Mesodermal cell (in vitro differentiated cells): ENCODE measurements at regions not wholly inside any gene's neighbourhood (a gene's known extent, or its start where the extent isn't known, plus 50 kb on each side); places are given as distances from the start of the nearest gene placed in this dataset.

Experiments
- H3K27ac ChIP-seq: 2 replicates; pipeline ENCODE4 v1.7.0; 2013; ENCODE audit warnings: mild to moderate bottlenecking, low read depth, low read length, moderate library complexity; ENCODE audit not compliant: severe bottlenecking
- H3K36me3 ChIP-seq: 2 replicates; pipeline ENCODE4 v1.7.1; 2013; ENCODE audit warnings: mild to moderate bottlenecking, low read length, moderate library complexity; ENCODE audit not compliant: control insufficient read depth, insufficient read depth
- H3K4me1 ChIP-seq: one replicate; pipeline ENCODE4 v1.7.1; 2013; ENCODE audit warnings: mild to moderate bottlenecking, low read length; ENCODE audit not compliant: insufficient read depth, control insufficient read depth, poor library complexity, severe bottlenecking
- H3K4me3 ChIP-seq: 2 replicates; pipeline ENCODE4 v1.7.0; 2013; ENCODE audit warnings: low read length, control low read depth, mild to moderate bottlenecking; ENCODE audit not compliant: insufficient read depth, poor library complexity, severe bottlenecking; ENCODE audit errors: extremely low read depth
- H3K9me3 ChIP-seq: 2 replicates; pipeline ENCODE4 v1.7.1; 2013; ENCODE audit warnings: mild to moderate bottlenecking, low read length, moderate library complexity; ENCODE audit not compliant: control insufficient read depth
- WGBS, 2 experiments: methylation state at CpG; one replicate each; pipeline ENCODE4 v1.1.5; 2013; ENCODE audit warnings: missing lambda C conversion rate in 2 of 2; ENCODE audit not compliant: insufficient coverage in 2 of 2; 5-methylcytosine and 5-hydroxymethylcytosine counted together

DNA sequence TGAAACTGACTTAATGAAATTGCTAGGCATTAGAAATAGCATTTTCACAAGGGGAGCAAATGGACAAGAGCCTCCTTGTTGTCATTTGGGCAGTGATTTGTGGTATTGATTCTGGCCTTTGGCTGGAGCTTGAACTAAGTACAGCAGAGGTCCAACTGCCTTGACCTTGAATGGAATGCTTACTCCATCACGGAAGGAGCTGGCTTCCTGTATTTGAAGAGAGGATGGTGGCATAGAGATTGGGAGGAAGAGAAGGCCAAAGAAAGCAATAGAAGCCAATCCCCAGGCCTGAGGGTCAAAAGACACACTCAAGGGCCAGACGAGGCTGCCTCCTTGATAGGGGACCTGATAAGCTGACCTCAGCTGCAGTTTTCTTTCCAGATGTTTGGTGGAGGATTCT, 126.6 kb upstream of the MPPED2 start:
- 73 to 90% methylated on average over 1 to 2 of the region's 2 CpGs for WGBS, 2 experiments
- Histone ChIP-seq H3K4me3 (no peak overlapping the region), H3K27ac (no peak overlapping the region), H3K36me3 (no peaks in the 10 kb centered on the region), H3K9me3 (no peaks in the 10 kb centered on the region), H3K4me1 (no peaks in the 10 kb centered on the region)

DNA sequence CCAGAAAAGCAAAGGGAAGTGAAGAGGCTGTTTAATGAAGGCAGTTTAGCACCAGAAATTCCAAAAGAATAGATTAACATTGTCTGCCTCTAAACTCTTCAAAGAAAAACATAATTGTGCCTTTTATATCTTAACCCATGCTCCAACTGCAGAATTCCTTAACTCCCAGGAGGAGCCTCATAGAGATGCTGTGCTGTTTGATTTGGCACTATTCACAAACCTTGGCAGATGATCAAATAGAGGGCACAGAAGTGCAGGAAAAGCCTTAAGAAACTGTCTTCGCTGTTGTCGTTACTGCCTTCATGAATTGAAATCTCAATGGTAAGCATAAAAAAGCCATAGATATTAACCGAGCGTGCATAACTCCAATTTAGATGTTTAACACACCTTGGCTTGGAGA, 124.1 kb upstream of the MPPED2 start:
- WGBS, 2 experiments: 89 to 95% methylated on average over 4 of the region's 4 CpGs
- Histone ChIP-seq H3K4me1 (no peaks in the 10 kb centered on the region), H3K36me3 (no peaks in the 10 kb centered on the region), H3K4me3 (no peak overlapping the region), H3K9me3 (no peaks in the 10 kb centered on the region), H3K27ac (no peak overlapping the region)

DNA sequence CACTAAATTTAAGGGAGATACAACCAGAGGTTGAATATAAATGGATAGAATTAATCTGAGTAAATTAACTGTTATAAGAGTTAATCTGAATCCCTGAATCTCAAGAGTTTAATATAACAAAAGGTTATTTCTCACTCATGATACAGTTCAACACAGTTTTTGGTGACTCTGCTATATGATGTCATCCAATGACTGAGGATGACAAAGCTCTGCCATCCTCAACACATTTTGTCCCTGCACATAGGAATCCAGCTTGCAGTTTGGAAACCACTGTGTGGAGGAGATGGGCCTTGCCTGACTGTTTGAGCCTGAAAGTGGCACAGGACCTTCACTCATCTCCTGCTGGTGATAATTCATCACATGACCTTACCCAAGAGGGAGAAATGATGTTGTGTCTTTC, 121.0 kb upstream of the MPPED2 start:
- Histone ChIP-seq H3K36me3 (no peaks in the 10 kb centered on the region), H3K4me1 (no peaks in the 10 kb centered on the region), H3K9me3 (no peaks in the 10 kb centered on the region), H3K27ac (no peak overlapping the region), H3K4me3 (no peak overlapping the region)

DNA sequence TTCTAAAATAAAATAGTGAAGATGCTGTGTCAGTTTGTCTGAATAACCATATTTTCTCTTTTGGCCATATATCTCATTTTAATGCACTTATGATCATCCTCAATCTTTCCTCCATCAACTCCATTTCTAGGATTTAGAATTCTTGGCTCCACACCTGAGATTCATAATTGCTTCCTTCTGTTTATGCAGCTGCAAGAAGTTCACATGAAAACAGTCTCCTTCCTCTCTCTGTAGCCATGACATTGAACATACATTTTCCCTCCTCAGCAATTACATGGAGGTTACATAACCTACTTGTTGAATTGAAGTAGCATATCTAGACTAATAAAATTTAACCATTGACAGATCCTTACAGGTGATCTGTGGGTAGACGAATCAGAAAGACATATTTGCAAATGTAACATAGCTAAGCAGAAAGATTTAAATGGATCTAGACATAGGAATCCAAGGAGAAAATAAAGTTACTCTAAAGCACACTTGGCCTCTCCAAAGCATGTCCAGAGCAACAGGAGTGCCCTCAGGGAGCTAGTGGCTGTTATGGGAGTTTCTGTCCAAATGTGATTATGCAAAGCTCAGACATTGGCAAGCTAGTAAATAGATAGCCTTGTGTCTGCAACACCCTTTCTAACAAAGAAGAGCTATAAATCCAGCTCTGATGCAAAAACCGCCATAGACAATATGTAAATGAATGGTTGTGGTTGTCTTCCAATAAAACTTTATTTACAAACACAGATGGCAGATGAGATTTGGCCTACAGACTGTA, 119.9 kb upstream of the MPPED2 start:
- WGBS, 2 experiments: no CpG with 5 or more reads among the region's 2 CpGs
- Histone ChIP-seq H3K36me3 (no peaks in the 10 kb centered on the region), H3K9me3 (no peaks in the 10 kb centered on the region), H3K4me3 (no peak overlapping the region), H3K4me1 (no peaks in the 10 kb centered on the region), H3K27ac (no peak overlapping the region)

DNA sequence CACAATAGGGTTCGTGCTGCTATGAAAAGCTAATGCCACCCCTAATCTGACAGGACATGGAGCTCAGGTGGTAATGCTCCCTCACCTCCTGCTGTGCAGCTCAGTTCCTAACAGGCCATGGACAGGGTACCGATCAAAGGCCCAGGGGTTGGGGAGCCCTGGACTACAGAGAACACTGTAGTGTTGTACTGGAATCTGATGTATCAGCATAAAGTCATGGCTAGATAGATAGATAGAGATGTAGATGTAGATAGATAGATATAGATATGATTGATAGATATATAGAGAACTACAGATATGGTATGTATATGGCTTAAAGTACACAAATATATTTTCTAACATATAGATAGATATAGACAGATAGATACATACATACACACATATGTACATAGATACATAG, 112.3 kb upstream of the MPPED2 start:
- no peaks in the 10 kb centered on the region for H3K36me3 ChIP-seq
- H3K4me1 ChIP-seq: no peaks in the 10 kb centered on the region
- H3K27ac ChIP-seq: no peak overlapping the region
- H3K9me3 ChIP-seq: no peaks in the 10 kb centered on the region
- WGBS, 2 experiments: 94 to 95% methylated on average over 2 of the region's 2 CpGs
- no peak overlapping the region for H3K4me3 ChIP-seq

DNA sequence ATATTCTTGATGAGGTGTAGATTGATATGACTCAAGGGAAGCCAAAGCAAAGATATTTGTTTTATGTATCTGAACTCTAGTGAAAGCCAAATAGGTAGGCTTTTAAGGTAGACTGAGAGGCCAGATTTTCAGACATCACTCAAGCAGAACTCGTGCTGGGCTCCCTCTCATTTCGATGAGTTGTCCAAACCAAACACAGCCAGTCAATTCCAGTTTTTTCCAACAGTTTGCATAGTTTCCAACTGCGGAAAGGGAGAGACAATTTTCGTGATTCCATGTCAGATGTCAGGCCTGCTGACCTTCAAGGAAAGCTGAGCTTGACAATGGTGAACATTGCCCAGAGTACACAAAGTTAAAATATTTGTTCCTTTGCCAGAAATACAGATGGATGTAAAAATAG, 110.9 kb upstream of the MPPED2 start:
- H3K27ac ChIP-seq: no peak overlapping the region
- H3K4me1 ChIP-seq: no peaks in the 10 kb centered on the region
- no peak overlapping the region for H3K4me3 ChIP-seq
- no peaks in the 10 kb centered on the region for H3K9me3 ChIP-seq
- H3K36me3 ChIP-seq: no peaks in the 10 kb centered on the region
- WGBS, 2 experiments: 63 to 64% methylated on average over 4 of the region's 4 CpGs

DNA sequence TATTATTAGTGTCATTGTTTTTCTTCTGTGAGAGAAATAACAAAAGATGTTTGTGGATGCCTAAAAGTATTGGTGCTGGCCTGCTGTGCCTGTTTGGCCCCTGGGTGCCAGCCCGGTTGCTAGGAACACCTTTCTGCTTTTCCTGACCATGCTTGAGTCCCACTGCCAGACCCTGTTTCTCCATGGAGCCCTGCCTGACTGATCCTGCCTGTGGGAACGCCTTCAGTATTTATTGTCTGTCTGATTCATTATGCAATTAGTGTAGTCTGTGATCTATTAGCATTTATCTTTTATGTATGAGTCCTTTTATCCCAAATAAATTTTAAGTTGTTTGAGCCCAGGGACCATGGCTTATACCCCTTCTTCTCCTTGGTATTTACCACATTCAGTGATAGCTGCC, 98.6 kb upstream of the MPPED2 start:
- Histone ChIP-seq H3K27ac (no peak overlapping the region), H3K9me3 (no peaks in the 10 kb centered on the region), H3K4me1 (no peaks in the 10 kb centered on the region), H3K36me3 (no peaks in the 10 kb centered on the region), H3K4me3 (no peak overlapping the region)
- 71 to 88% methylated on average over 1 of the region's 2 CpGs for WGBS, 2 experiments

DNA sequence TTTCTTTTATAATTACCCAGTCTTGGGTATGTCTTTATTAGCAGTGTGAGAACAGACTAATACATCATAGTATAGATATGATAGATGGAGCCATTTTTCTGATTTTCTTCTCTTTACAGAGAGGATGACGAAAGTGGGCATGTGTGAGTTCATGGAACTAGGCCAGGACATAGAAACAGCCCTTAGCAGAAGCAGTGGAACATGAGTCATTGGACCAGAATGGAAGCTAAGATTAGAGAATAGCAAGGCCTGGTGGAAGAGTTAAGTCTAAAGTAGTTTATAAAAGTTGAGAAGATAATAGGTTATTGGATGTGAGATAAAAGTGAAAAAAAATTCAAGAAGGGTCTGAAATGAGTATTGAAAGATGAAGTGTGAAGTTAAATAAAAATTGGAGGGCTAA, 97.0 kb upstream of the MPPED2 start:
- Histone ChIP-seq H3K36me3 (no peaks in the 10 kb centered on the region), H3K4me3 (no peak overlapping the region), H3K27ac (no peak overlapping the region), H3K4me1 (no peaks in the 10 kb centered on the region), H3K9me3 (no peaks in the 10 kb centered on the region)
- WGBS, 2 experiments: no CpG with 5 or more reads among the region's 1 CpG

DNA sequence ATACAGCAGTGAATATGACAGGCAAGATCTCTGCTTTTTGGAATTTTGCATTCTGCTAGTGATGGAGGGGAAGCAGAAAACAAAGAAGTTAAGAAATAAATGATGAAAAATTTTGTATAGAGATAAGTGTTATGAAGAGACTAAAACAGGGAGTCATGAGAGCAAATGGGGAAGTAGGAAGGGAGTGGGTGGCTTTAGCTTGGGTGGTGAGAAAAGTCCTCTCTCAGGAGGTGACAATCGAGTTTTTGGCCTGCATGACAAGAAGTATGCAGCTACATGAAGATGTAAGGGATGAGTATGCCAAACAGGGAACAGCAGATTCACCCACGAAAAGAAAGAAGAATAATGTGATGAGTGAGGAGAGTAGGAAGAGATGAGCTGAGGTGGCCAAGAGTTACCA, 80.7 kb upstream of the MPPED2 start:
- no peaks in the 10 kb centered on the region for H3K4me1 ChIP-seq
- no peaks in the 10 kb centered on the region for H3K9me3 ChIP-seq
- H3K27ac ChIP-seq: no peak overlapping the region
- no peak overlapping the region for H3K4me3 ChIP-seq
- 71 to 72% methylated on average over 2 of the region's 2 CpGs for WGBS, 2 experiments
- no peaks in the 10 kb centered on the region for H3K36me3 ChIP-seq

DNA sequence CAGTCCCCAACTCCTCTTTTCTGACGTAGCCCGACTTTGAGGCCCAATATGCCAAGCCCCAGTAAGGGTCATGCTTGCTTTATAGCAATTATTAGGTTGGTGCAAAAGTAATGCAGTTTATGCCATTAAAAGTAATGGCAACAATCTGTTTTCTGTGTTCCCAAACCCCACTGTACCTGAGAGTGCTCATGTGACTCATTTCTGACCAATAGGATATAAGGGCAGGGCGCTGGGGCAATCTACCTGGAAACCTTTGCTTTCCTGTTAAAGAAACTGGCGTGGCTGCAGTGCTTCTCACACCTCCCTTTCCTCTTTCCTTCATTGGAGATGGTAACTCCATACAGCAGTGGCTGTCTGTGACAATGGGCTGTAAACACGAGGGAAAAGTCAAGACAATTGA, 78.9 kb upstream of the MPPED2 start:
- H3K36me3 ChIP-seq: no peaks in the 10 kb centered on the region
- H3K9me3 ChIP-seq: no peaks in the 10 kb centered on the region
- H3K4me1 ChIP-seq: no peaks in the 10 kb centered on the region
- H3K4me3 ChIP-seq: no peak overlapping the region
- WGBS, 2 experiments: 100% methylated on average over 2 of the region's 5 CpGs
- H3K27ac ChIP-seq: no peak overlapping the region

DNA sequence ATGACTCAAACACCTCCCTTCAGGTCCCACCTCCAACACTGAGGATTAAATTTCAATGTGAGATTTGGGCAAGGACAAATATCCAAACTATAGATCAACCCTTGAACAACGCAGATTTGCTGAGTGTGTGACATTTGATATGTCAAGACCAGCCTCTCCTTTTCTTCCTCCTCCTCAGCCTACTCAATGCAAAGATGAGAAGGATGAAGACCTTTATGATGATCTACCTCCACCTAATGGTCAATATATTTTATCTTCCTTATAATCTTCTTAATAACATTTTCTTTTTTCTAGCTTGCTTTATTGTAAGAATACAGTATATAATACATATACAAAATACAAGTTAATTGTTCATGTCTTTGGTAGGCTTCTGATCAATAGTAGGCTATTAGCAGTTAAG, 67.5 kb upstream of the MPPED2 start:
- Histone ChIP-seq H3K27ac (no peak overlapping the region), H3K4me1 (no peaks in the 10 kb centered on the region), H3K36me3 (no peaks in the 10 kb centered on the region), H3K9me3 (no peaks in the 10 kb centered on the region), H3K4me3 (no peak overlapping the region)
- no CpG with 5 or more reads among the region's 1 CpG for WGBS, 2 experiments
